ENCODE measurements at regions not wholly inside any gene's neighbourhood (a gene's known extent, or its start where the extent isn't known, plus 50 kb on each side); places are given as distances from the start of the nearest gene placed in this dataset.

DNA sequence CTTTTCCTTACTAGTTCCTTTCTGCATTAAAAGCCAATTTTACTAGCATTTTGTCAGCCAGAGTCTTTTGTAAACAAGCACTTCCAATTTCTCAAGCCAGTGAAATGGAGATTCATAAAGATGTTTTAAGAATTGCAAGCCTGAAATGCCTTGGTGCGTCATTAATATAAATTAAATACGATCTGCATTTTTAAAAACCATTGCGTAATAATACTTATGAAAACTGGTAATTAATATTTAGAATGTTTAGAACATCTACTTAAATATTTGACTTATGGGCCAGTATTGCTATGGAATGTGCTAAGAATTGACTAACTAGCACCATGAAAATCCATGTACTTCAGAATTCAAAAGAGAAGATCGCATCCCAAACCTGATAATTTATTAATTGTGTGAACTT, 89.1 kb upstream of the PROX1 start:
- Histone ChIP-seq H3K4me1 (no peaks in the 10 kb centered on the region), H3K4me3 (no peak overlapping the region), H3K27ac (no peak overlapping the region), H3K27me3 (no peaks in the 10 kb centered on the region), H3K9me3 (no peaks in the 10 kb centered on the region), H3K36me3 (no peaks in the 10 kb centered on the region)
- ATAC-seq (no peak), DNase-seq (no peak)
- in situ Hi-C loops (cut with MboI; ENCODE audit: low sequenced_read_pairs in 4 of 4) (no loop called here), intact Hi-C loops (cut with DNase I; ENCODE audit: low total_unique reads) (no loop called here)
- no peak for TF ChIP-seq POLR2A (IDR thresholded peaks at IDR 0.05)
- TF ChIP-seq, protein P1, sequence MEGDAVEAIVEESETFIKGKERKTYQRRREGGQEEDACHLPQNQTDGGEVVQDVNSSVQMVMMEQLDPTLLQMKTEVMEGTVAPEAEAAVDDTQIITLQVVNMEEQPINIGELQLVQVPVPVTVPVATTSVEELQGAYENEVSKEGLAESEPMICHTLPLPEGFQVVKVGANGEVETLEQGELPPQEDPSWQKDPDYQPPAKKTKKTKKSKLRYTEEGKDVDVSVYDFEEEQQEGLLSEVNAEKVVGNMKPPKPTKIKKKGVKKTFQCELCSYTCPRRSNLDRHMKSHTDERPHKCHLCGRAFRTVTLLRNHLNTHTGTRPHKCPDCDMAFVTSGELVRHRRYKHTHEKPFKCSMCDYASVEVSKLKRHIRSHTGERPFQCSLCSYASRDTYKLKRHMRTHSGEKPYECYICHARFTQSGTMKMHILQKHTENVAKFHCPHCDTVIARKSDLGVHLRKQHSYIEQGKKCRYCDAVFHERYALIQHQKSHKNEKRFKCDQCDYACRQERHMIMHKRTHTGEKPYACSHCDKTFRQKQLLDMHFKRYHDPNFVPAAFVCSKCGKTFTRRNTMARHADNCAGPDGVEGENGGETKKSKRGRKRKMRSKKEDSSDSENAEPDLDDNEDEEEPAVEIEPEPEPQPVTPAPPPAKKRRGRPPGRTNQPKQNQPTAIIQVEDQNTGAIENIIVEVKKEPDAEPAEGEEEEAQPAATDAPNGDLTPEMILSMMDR (IDR thresholded peaks at IDR 0.05 in 4 of 5, conservative IDR thresholded peaks at IDR 0.05 in 1 of 5) = no peak

DNA sequence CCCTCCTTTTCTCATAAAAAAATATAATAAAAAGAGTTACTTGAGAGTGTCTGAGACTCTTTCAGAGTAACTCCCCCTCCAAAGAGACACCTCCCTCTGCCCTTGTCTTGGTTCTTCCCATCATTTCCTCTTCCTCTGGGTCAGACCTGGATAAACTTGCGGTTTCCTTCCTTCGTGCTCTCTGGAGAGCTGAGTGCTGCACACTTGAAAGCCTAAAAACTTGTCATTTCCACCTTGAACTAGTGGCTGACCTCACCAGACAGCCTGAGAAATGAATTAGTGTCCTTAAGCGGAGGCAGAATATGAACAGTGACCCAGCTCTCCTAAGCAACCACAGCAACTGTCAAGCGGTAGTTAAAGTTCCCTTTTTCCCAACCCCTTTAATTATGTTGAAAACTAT, 88.4 kb upstream of the PROX1 start:
- no peak for ATAC-seq
- TF ChIP-seq, protein P1 (IDR thresholded peaks at IDR 0.05 in 4 of 5, conservative IDR thresholded peaks at IDR 0.05 in 1 of 5) = no peak
- TF ChIP-seq POLR2A (IDR thresholded peaks at IDR 0.05) = no peak
- intact Hi-C loops (cut with DNase I; ENCODE audit: low total_unique reads) (no loop called here), in situ Hi-C loops (cut with MboI; ENCODE audit: low sequenced_read_pairs in 4 of 4) (no loop called here)
- H3K27me3 ChIP-seq = no peaks in the 10 kb centered on the region
- no peaks in the 10 kb centered on the region for H3K4me1 ChIP-seq
- no peaks in the 10 kb centered on the region for H3K9me3 ChIP-seq
- no peak overlapping the region for H3K4me3 ChIP-seq
- no peak for DNase-seq
- H3K36me3 ChIP-seq = no peaks in the 10 kb centered on the region
- no peak overlapping the region for H3K27ac ChIP-seq

DNA sequence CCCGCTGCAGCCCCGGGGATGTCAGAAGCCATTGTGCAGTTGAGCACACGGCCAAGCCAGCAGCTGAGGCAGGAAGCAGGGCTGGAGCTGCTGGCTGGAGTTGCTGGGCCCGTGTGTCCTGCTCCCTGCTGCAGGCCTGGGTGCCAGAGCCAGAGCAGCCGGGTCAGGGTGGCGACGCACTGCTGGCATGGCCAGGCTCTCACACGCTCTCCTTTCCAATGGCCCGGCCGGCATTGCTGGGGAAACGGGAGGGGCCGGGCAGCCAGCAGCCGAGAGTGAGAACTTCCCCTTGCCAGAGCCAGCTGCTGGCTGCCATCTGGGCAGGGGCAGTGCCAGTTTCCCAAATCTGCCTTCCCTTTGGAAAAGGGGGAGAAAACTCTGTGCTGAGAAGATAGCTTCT, 82.4 kb upstream of the PROX1 start:
- H3K27ac ChIP-seq = no peak overlapping the region
- ATAC-seq = no peak
- H3K9me3 ChIP-seq = no peaks in the 10 kb centered on the region
- in situ Hi-C loops (cut with MboI; ENCODE audit: low sequenced_read_pairs in 4 of 4) = no loop called here
- TF ChIP-seq POLR2A (IDR thresholded peaks at IDR 0.05) = no peak
- TF ChIP-seq, protein P1 (IDR thresholded peaks at IDR 0.05 in 4 of 5, conservative IDR thresholded peaks at IDR 0.05 in 1 of 5) = no peak
- DNase-seq = peak in 1 of 2 donors; percentile 14
- intact Hi-C loops (cut with DNase I; ENCODE audit: low total_unique reads) = no loop called here
- H3K27me3 ChIP-seq = no peaks in the 10 kb centered on the region
- no peaks in the 10 kb centered on the region for H3K4me1 ChIP-seq
- no peak overlapping the region for H3K4me3 ChIP-seq
- H3K36me3 ChIP-seq = no peaks in the 10 kb centered on the region

DNA sequence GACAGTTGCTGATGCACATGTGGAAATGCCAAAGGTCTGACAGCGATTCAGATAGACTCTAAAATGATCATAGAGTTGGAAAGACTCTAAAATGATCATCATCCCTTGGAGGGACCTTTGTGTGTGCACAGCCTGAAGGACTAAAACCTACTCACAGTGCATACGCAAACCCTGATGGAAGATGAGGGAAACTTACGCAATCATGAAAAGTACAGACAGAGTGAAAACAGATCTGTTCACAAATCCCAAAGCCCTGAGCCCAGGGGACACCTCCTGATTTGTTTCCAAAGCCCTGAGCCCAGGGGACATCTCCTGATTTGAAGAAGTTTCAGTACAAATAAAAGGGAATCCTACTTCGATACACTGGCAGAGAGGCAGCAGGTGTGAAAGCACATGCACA, 79.3 kb upstream of the PROX1 start:
- Histone ChIP-seq H3K4me3 (no peak overlapping the region), H3K36me3 (no peaks in the 10 kb centered on the region), H3K9me3 (no peaks in the 10 kb centered on the region), H3K4me1 (no peaks in the 10 kb centered on the region), H3K27ac (no peak overlapping the region), H3K27me3 (no peaks in the 10 kb centered on the region)
- in situ Hi-C loops (cut with MboI; ENCODE audit: low sequenced_read_pairs in 4 of 4) (no loop called here), intact Hi-C loops (cut with DNase I; ENCODE audit: low total_unique reads) (no loop called here)
- no peak for TF ChIP-seq POLR2A (IDR thresholded peaks at IDR 0.05)
- TF ChIP-seq, protein P1 (IDR thresholded peaks at IDR 0.05 in 4 of 5, conservative IDR thresholded peaks at IDR 0.05 in 1 of 5) = no peak
- ATAC-seq = no peak
- DNase-seq = no peak

DNA sequence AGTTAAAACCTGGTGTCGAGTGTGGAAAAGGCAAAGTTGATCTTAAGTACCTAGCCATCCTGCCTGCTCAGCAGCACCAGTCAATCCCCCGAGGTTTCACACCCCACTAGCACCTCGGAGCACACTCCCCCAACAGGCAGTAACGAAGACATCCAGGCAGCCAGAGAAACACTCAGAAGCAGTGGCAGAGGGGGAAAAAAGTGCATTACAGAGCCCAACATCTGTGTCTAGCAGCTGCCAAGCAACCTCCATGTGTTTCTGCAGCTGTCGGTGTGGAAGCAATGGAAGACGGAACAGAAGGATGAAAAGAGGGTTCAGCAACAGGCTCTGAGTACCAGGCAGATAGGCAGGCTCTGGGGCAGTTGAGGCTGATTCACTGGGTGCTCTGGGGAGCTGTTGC, 73.4 kb upstream of the PROX1 start:
- intact Hi-C loops (cut with DNase I; ENCODE audit: low total_unique reads) = no loop called here
- no peak overlapping the region for H3K27ac ChIP-seq
- no peaks in the 10 kb centered on the region for H3K4me1 ChIP-seq
- H3K27me3 ChIP-seq = no peaks in the 10 kb centered on the region
- no peak overlapping the region for H3K4me3 ChIP-seq
- TF ChIP-seq POLR2A (IDR thresholded peaks at IDR 0.05) = no peak
- TF ChIP-seq, protein P1 (IDR thresholded peaks at IDR 0.05 in 4 of 5, conservative IDR thresholded peaks at IDR 0.05 in 1 of 5) = no peak
- no peaks in the 10 kb centered on the region for H3K36me3 ChIP-seq
- H3K9me3 ChIP-seq = no peaks in the 10 kb centered on the region
- ATAC-seq = no peak
- DNase-seq = no peak
- in situ Hi-C loops (cut with MboI; ENCODE audit: low sequenced_read_pairs in 4 of 4) = no loop called here
